ENCODE measurements at regions not wholly inside any gene's neighbourhood (a gene's known extent, or its start where the extent isn't known, plus 50 kb on each side); places are given as distances from the start of the nearest gene placed in this dataset.
"Not testable (repeated sequence)": the region's sequence is repeated elsewhere in the genome, so short reads cannot be mapped to it uniquely, and the experiment has no call there.

GRCh38 chr10:108070789-108071188, 906.3 kb upstream of the SORCS1 start:
- no peak for DNase-seq (ENCODE audit: low read depth, low spot score)
- in situ Hi-C loops (cut with HindIII; ENCODE audit: low pct_unique_long_range_greater_than_20kb, low sequenced_read_pairs), result no loop called here

GRCh38 chr10:108069096-108069495, 904.6 kb upstream of the SORCS1 start:
- DNase-seq (ENCODE audit: low read depth, low spot score), result no peak

GRCh38 chr10:108064746-108065260, 900.3 kb upstream of the SORCS1 start:
- in situ Hi-C loops (cut with HindIII; ENCODE audit: low pct_unique_long_range_greater_than_20kb, low sequenced_read_pairs), result no loop called here
- no peak for DNase-seq (ENCODE audit: low read depth, low spot score)

More at GRCh38 chr10:108069096-108069495, 904.6 kb upstream of the SORCS1 start:
- in situ Hi-C loops (cut with HindIII; ENCODE audit: low pct_unique_long_range_greater_than_20kb, low sequenced_read_pairs), result no loop called here

GRCh38 chr10:108060246-108060645, 895.7 kb upstream of the SORCS1 start:
- in situ Hi-C loops (cut with HindIII; ENCODE audit: low pct_unique_long_range_greater_than_20kb, low sequenced_read_pairs), result no loop called here
- DNase-seq (ENCODE audit: low read depth, low spot score), result no peak

- in situ Hi-C loops (cut with HindIII; ENCODE audit: low pct_unique_long_range_greater_than_20kb, low sequenced_read_pairs), result no loop called here
- no peak for DNase-seq (ENCODE audit: low read depth, low spot score)
These were observed 891.0 kb upstream of the SORCS1 start for GRCh38 chr10:108055506-108055905.

GRCh38 chr10:108052981-108053380, 888.5 kb upstream of the SORCS1 start:
- in situ Hi-C loops (cut with HindIII; ENCODE audit: low pct_unique_long_range_greater_than_20kb, low sequenced_read_pairs), result no loop called here
- no peak for DNase-seq (ENCODE audit: low read depth, low spot score)

GRCh38 chr10:108051218-108051617, 886.7 kb upstream of the SORCS1 start:
- in situ Hi-C loops (cut with HindIII; ENCODE audit: low pct_unique_long_range_greater_than_20kb, low sequenced_read_pairs), result no loop called here

GRCh38 chr10:108050626-108051025, 886.1 kb upstream of the SORCS1 start:
- no peak for DNase-seq (ENCODE audit: low read depth, low spot score)
- in situ Hi-C loops (cut with HindIII; ENCODE audit: low pct_unique_long_range_greater_than_20kb, low sequenced_read_pairs), result no loop called here

More at GRCh38 chr10:108051218-108051617, 886.7 kb upstream of the SORCS1 start:
- DNase-seq (ENCODE audit: low read depth, low spot score), result no peak

GRCh38 chr10:108049668-108050067, 885.2 kb upstream of the SORCS1 start:
- in situ Hi-C loops (cut with HindIII; ENCODE audit: low pct_unique_long_range_greater_than_20kb, low sequenced_read_pairs), result no loop called here
- no peak for DNase-seq (ENCODE audit: low read depth, low spot score)

GRCh38 chr10:108048898-108049297, 884.4 kb upstream of the SORCS1 start:
- in situ Hi-C loops (cut with HindIII; ENCODE audit: low pct_unique_long_range_greater_than_20kb, low sequenced_read_pairs), result no loop called here
- no peak for DNase-seq (ENCODE audit: low read depth, low spot score)

GRCh38 chr10:108039821-108040584, 875.5 kb upstream of the SORCS1 start:
- in situ Hi-C loops (cut with HindIII; ENCODE audit: low pct_unique_long_range_greater_than_20kb, low sequenced_read_pairs), result no loop called here
- no peak for DNase-seq (ENCODE audit: low read depth, low spot score)

GRCh38 chr10:108037061-108037460, 872.6 kb upstream of the SORCS1 start:
- DNase-seq (ENCODE audit: low read depth, low spot score), result no peak
- in situ Hi-C loops (cut with HindIII; ENCODE audit: low pct_unique_long_range_greater_than_20kb, low sequenced_read_pairs), result no loop called here

GRCh38 chr10:108036265-108036664, 871.8 kb upstream of the SORCS1 start:
- no peak for DNase-seq (ENCODE audit: low read depth, low spot score)
- in situ Hi-C loops (cut with HindIII; ENCODE audit: low pct_unique_long_range_greater_than_20kb, low sequenced_read_pairs), result no loop called here

- DNase-seq (ENCODE audit: low read depth, low spot score), result no peak
- in situ Hi-C loops (cut with HindIII; ENCODE audit: low pct_unique_long_range_greater_than_20kb, low sequenced_read_pairs), result no loop called here
These were observed 870.3 kb upstream of the SORCS1 start for GRCh38 chr10:108034829-108035228.

GRCh38 chr10:108033518-108033917, 869.0 kb upstream of the SORCS1 start:
- DNase-seq (ENCODE audit: low read depth, low spot score); in situ Hi-C loops (cut with HindIII; ENCODE audit: low pct_unique_long_range_greater_than_20kb, low sequenced_read_pairs): not testable (repeated sequence)

- no peak for DNase-seq (ENCODE audit: low read depth, low spot score)
- in situ Hi-C loops (cut with HindIII; ENCODE audit: low pct_unique_long_range_greater_than_20kb, low sequenced_read_pairs), result no loop called here
These were observed 867.0 kb upstream of the SORCS1 start for GRCh38 chr10:108031505-108031904.

- DNase-seq (ENCODE audit: low read depth, low spot score), result no peak
- in situ Hi-C loops (cut with HindIII; ENCODE audit: low pct_unique_long_range_greater_than_20kb, low sequenced_read_pairs), result no loop called here
These were observed 850.3 kb upstream of the SORCS1 start for GRCh38 chr10:108014902-108015177.

- in situ Hi-C loops (cut with HindIII; ENCODE audit: low pct_unique_long_range_greater_than_20kb, low sequenced_read_pairs), result no loop called here
- DNase-seq (ENCODE audit: low read depth, low spot score), result no peak
These were observed 849.8 kb upstream of the SORCS1 start for GRCh38 chr10:108014145-108014901.

GRCh38 chr10:108005627-108006026, 841.1 kb upstream of the SORCS1 start:
- in situ Hi-C loops (cut with HindIII; ENCODE audit: low pct_unique_long_range_greater_than_20kb, low sequenced_read_pairs), result no loop called here
- DNase-seq (ENCODE audit: low read depth, low spot score), result no peak
